Fibroblast of lung (primary cell): ENCODE measurements at regions not wholly inside any gene's neighbourhood (a gene's known extent, or its start where the extent isn't known, plus 50 kb on each side); places are given as distances from the start of the nearest gene placed in this dataset.

ENCODE experiments used
- DNase-seq, 2 donors: peaks; one replicate each; pipeline versions ENCODE4 v3.0.0 to v3.0.0-alpha.2; 2010; ENCODE audit warnings: low read depth in 2 of 2
- H2AFZ ChIP-seq: 2 replicates; pipeline ENCODE4 v1.5.1; 2012; ENCODE audit warnings: low read length, control low read depth, inconsistent platforms
- H3K27ac ChIP-seq: 2 replicates; pipeline ENCODE4 v1.5.1; 2011; ENCODE audit warnings: low read length, control low read depth; ENCODE audit not compliant: insufficient read depth
- H3K27me3 ChIP-seq: 2 replicates; pipeline ENCODE4 v1.5.1; 2011; ENCODE audit warnings: mild to moderate bottlenecking, low read length; ENCODE audit not compliant: control insufficient read depth, insufficient read depth
- H3K36me3 ChIP-seq: 2 replicates; pipeline ENCODE4 v1.5.1; 2011; ENCODE audit warnings: low read length; ENCODE audit not compliant: control insufficient read depth, insufficient read depth
- H3K4me1 ChIP-seq: 2 replicates; pipeline ENCODE4 v1.5.1; 2011; ENCODE audit warnings: low read length; ENCODE audit not compliant: control insufficient read depth, insufficient read depth; ENCODE audit errors: extremely low read depth
- H3K4me2 ChIP-seq: 2 replicates; pipeline ENCODE4 v1.5.1; 2011; ENCODE audit warnings: low read length, control low read depth; ENCODE audit not compliant: insufficient read depth; ENCODE audit errors: extremely low read depth
- H3K4me3 ChIP-seq, 4 experiments: fragments of 200-600 bp in 1 of 4; sonication (generic) in 1 of 4; replicated peaks in 1 of 4; 2 replicates each; pipeline ENCODE4 v1.5.1; 2011 to 2016; ENCODE audit warnings: low read length in 4 of 4, low read depth in 3 of 4, mild to moderate bottlenecking in 3 of 4, control low read depth in 2 of 4, inconsistent platforms in 1 of 4, mixed read lengths in 1 of 4; ENCODE audit not compliant: insufficient read depth in 1 of 4; ENCODE audit errors: control extremely low read depth in 1 of 4
- H3K79me2 ChIP-seq: 2 replicates; pipeline ENCODE4 v1.5.1; 2012; ENCODE audit warnings: mild to moderate bottlenecking, low read length, inconsistent platforms; ENCODE audit not compliant: control insufficient read depth, insufficient read depth
- H3K9ac ChIP-seq: 2 replicates; pipeline ENCODE4 v1.5.1; 2011; ENCODE audit warnings: mild to moderate bottlenecking, low read length, control low read depth; ENCODE audit not compliant: insufficient read depth
- H3K9me3 ChIP-seq: 2 replicates; pipeline ENCODE4 v1.5.1; 2012; ENCODE audit warnings: low read depth, low read length; ENCODE audit not compliant: control insufficient read depth, insufficient read depth
- H4K20me1 ChIP-seq: 2 replicates; pipeline ENCODE4 v1.5.1; 2011; ENCODE audit warnings: low read length; ENCODE audit not compliant: control insufficient read depth, insufficient read depth; ENCODE audit errors: extremely low read depth
- CTCF ChIP-seq, 2 donors: IDR thresholded peaks in 1 of 2; conservative IDR thresholded peaks in 1 of 2; 1 replicate in 1 of 2; 2 replicates in 1 of 2; pipeline ENCODE4 v1.5.1; 2011 to 2012; ENCODE audit warnings: low read length in 2 of 2, control low read depth in 1 of 2, inconsistent platforms in 1 of 2, low read depth in 1 of 2, mild to moderate bottlenecking in 1 of 2
- EZH2 ChIP-seq: IDR thresholded peaks from 2 replicates; pipeline ENCODE4 v1.5.1; 2012; ENCODE audit warnings: low read length, control low read depth, mild to moderate bottlenecking; ENCODE audit errors: missing control alignments

GRCh38 chr11:80211673-80212072 lies 770.8 kb upstream of the TENM4 start:
- Histone ChIP-seq H3K27me3 (no peaks in the 10 kb centered on the region), H3K79me2 (no peaks in the 10 kb centered on the region), H3K27ac (no peak overlapping the region), H2AFZ (no peak overlapping the region), H3K9ac (no peak overlapping the region), H3K9me3 (no peaks in the 10 kb centered on the region), H3K4me2 (no peak overlapping the region), H4K20me1 (no peaks in the 10 kb centered on the region), H3K36me3 (no peaks in the 10 kb centered on the region), H3K4me3 (no peak overlapping the region), H3K4me1 (no peaks in the 10 kb centered on the region)
- DNase-seq: no peak
- TF ChIP-seq CTCF (conservative IDR thresholded peaks at IDR 0.05 in 1 of 2, IDR thresholded peaks at IDR 0.05 in 1 of 2; ENCODE audit: low read depth in 1 of 2, low read length in 2 of 2) (no peak), EZH2 (no peak)

GRCh38 chr11:80204021-80204420 lies 763.2 kb upstream of the TENM4 start:
- Histone ChIP-seq H3K9ac (no peak overlapping the region), H3K36me3 (no peaks in the 10 kb centered on the region), H3K9me3 (no peaks in the 10 kb centered on the region), H3K27me3 (no peaks in the 10 kb centered on the region), H3K27ac (no peak overlapping the region), H3K4me1 (no peaks in the 10 kb centered on the region), H4K20me1 (no peaks in the 10 kb centered on the region), H3K4me3 (no peak overlapping the region), H3K4me2 (no peak overlapping the region), H3K79me2 (no peaks in the 10 kb centered on the region), H2AFZ (no peak overlapping the region)
- DNase-seq: peak; percentile 40 to 54
- TF ChIP-seq CTCF (conservative IDR thresholded peaks at IDR 0.05 in 1 of 2, IDR thresholded peaks at IDR 0.05 in 1 of 2; ENCODE audit: low read depth in 1 of 2, low read length in 2 of 2): no peak
- TF ChIP-seq EZH2: no peak

GRCh38 chr11:80196932-80197554 lies 756.2 kb upstream of the TENM4 start:
- Histone ChIP-seq H3K27ac (no peak overlapping the region), H3K79me2 (no peaks in the 10 kb centered on the region), H4K20me1 (no peaks in the 10 kb centered on the region), H3K4me3 (no peak overlapping the region), H3K9me3 (no peaks in the 10 kb centered on the region), H2AFZ (no peak overlapping the region), H3K27me3 (no peaks in the 10 kb centered on the region), H3K4me1 (no peaks in the 10 kb centered on the region), H3K36me3 (no peaks in the 10 kb centered on the region), H3K4me2 (no peak overlapping the region), H3K9ac (no peak overlapping the region)
- no peak for TF ChIP-seq CTCF (conservative IDR thresholded peaks at IDR 0.05 in 1 of 2, IDR thresholded peaks at IDR 0.05 in 1 of 2; ENCODE audit: low read depth in 1 of 2, low read length in 2 of 2)
- TF ChIP-seq EZH2: no peak
- DNase-seq: no peak
